Naive thymus-derived CD4-positive, alpha-beta T cell (primary cell): ENCODE measurements at regions not wholly inside any gene's neighbourhood (a gene's known extent, or its start where the extent isn't known, plus 50 kb on each side); places are given as distances from the start of the nearest gene placed in this dataset.
"Not testable (repeated sequence)": the region's sequence is repeated elsewhere in the genome, so short reads cannot be mapped to it uniquely, and the experiment has no call there.

Source experiments
- ATAC-seq: fragments of 150-1000 bp; cut with Tn5 transposase; 2 replicates; pipeline ENCODE4 v1.10.0; 2021; ENCODE audit warnings: mild to moderate bottlenecking, moderate library complexity
- CTCF ChIA-PET: fragments of 350-600 bp; sonication (Branson Sonifier 250); formaldehyde crosslinking; loops from one replicate; lab custom pipeline; 2021; ENCODE audit warnings: antibody characterized with exemption; lab: Charles Lee
- POLR2A ChIA-PET: fragments of 350-600 bp; sonication (Branson Sonifier 250); formaldehyde crosslinking; loops from one replicate; lab custom pipeline; 2021; ENCODE audit warnings: antibody characterized with exemption, inconsistent platforms; lab: Charles Lee
- DNase-seq, 9 donors: peaks; one replicate each; pipeline versions ENCODE4 v3.0.0 to v3.0.0-alpha.2; 2020 to 2022; ENCODE audit warnings: mixed read lengths in 1 of 9
- H3K27ac ChIP-seq: one replicate; pipeline ENCODE4 v1.7.0; 2013; ENCODE audit warnings: mild to moderate bottlenecking, low read depth, low read length, moderate library complexity
- H3K27me3 ChIP-seq, 2 donors: one replicate each; pipeline ENCODE4 v1.7.0; 2013; ENCODE audit warnings: low read length in 2 of 2, mild to moderate bottlenecking in 2 of 2, moderate library complexity in 2 of 2; ENCODE audit not compliant: control insufficient read depth in 2 of 2, insufficient read depth in 2 of 2
- H3K36me3 ChIP-seq, 3 experiments: 1 replicate in 2 of 3; 2 replicates in 1 of 3; pipeline ENCODE4 v1.7.0; 2013; ENCODE audit warnings: low read length in 3 of 3, mild to moderate bottlenecking in 3 of 3, moderate library complexity in 1 of 3; ENCODE audit not compliant: insufficient read depth in 3 of 3, control insufficient read depth in 2 of 3
- H3K4me1 ChIP-seq, 2 donors: one replicate each; pipeline ENCODE4 v1.7.0; 2013; ENCODE audit warnings: low read length in 2 of 2, mild to moderate bottlenecking in 2 of 2, moderate library complexity in 1 of 2; ENCODE audit not compliant: control insufficient read depth in 2 of 2, insufficient read depth in 2 of 2
- H3K4me3 ChIP-seq: 2 replicates; pipeline ENCODE4 v1.7.0; 2013; ENCODE audit warnings: mild to moderate bottlenecking, low read length
- H3K9me3 ChIP-seq, 3 experiments: 1 replicate in 2 of 3; 2 replicates in 1 of 3; pipeline ENCODE4 v1.7.0; 2013; ENCODE audit warnings: low read length in 3 of 3; ENCODE audit not compliant: control insufficient read depth in 2 of 3
- H3K27ac Mint-ChIP-seq, 9 donors: one replicate each; pipeline ENCODE4 v1.8.0; 2020 to 2022; ENCODE audit warnings: mixed read lengths in 9 of 9, mild to moderate bottlenecking in 8 of 9, moderate library complexity in 5 of 9, inconsistent platforms in 2 of 9
- H3K27me3 Mint-ChIP-seq, 5 donors: one replicate each; pipeline ENCODE4 v1.8.0; 2021 to 2022; ENCODE audit warnings: mixed read lengths in 5 of 5, mild to moderate bottlenecking in 1 of 5
- H3K36me3 Mint-ChIP-seq, 5 donors: one replicate each; pipeline ENCODE4 v1.8.0; 2020 to 2022; ENCODE audit warnings: mixed read lengths in 5 of 5, mild to moderate bottlenecking in 3 of 5, inconsistent platforms in 1 of 5
- H3K4me1 Mint-ChIP-seq, 7 donors: one replicate each; pipeline ENCODE4 v1.8.0; 2020 to 2022; ENCODE audit warnings: mixed read lengths in 7 of 7, mild to moderate bottlenecking in 3 of 7, inconsistent platforms in 1 of 7
- H3K4me3 Mint-ChIP-seq, 10 donors: one replicate each; pipeline ENCODE4 v1.8.0; 2020 to 2022; ENCODE audit warnings: mild to moderate bottlenecking in 10 of 10, mixed read lengths in 10 of 10, moderate library complexity in 6 of 10, inconsistent platforms in 2 of 10
- H3K9me3 Mint-ChIP-seq, 11 donors: one replicate each; pipeline ENCODE4 v1.8.0; 2020 to 2022; ENCODE audit warnings: mixed read lengths in 11 of 11, mild to moderate bottlenecking in 4 of 11, inconsistent platforms in 1 of 11, moderate library complexity in 1 of 11
- intact Hi-C, 2 donors: fragments of 100-400 bp; cut with micrococcal nuclease; formaldehyde crosslinking; loops; one replicate each; pipeline ENCODE4 v1.15.1; 2023

DNA sequence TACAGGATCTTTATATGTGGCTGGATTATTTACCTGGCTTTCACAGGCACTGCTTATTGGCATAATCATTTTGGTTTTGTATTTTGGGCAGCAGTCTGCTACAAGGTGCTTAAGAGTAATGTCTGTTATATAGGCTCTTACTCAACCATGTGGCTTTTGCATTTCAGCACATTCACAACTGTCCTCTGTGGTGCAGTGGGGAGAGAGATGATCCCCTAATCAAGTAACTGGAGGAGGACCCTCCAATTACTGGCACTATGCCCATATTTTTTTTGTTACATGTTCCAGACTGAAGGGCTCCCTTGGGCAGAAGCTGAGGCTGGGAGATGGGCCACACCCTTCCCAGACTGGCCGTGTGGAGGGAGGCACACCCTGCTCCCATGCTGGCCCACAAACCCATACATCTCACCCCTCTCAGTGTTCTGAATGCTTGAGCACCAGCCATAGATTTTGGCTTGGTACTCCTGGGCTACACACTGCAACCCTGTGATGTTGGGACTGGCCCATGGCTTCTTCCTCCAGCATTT, 173.5 kb downstream of the FAM174A start:
- Histone ChIP-seq H3K4me3 (no peak overlapping the region), H3K27ac (no peak overlapping the region), H3K36me3 (no peaks in the 10 kb centered on the region), H3K9me3 (no peaks in the 10 kb centered on the region), H3K4me1 (no peaks in the 10 kb centered on the region), H3K27me3 (no peaks in the 10 kb centered on the region)
- H3K36me3 Mint-ChIP-seq: peaks cover 0 to 2% (median 0%) of the 10 kb centered on the region in 5 donors
- CTCF ChIA-PET: no interaction called here
- peaks cover 0 to 5% (median 0%) of the 10 kb centered on the region in 11 donors for H3K9me3 Mint-ChIP-seq
- ATAC-seq: no peak
- no peak overlapping the region for H3K27ac Mint-ChIP-seq
- intact Hi-C loops: no loop called here
- H3K27me3 Mint-ChIP-seq: peaks cover 0 to 7% (median 0%) of the 10 kb centered on the region in 5 donors
- peaks cover 0 to 7% (median 0%) of the 10 kb centered on the region in 7 donors for H3K4me1 Mint-ChIP-seq
- no peak for DNase-seq
- H3K4me3 Mint-ChIP-seq: no peak overlapping the region
- POLR2A ChIA-PET: no interaction called here

DNA sequence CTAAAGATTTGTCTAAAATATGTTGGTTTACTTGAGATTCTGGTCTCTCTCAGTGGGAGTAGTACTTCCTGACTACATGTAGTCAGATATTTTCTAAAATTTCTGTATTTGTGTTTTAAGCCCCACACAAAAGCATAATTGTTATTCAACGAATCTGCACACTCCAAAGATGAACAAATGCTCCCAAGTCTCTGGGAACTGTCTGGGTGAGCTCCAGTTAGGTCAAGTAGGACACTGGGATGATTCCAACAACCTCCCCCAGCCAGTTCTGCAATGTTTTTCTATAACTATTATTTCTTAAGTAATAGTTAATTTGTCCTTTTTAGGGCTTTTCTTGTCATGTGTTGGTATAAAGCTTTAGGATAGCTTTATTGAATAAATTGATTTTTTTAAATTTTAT, 174.6 kb downstream of the FAM174A start:
- no peak overlapping the region for H3K27ac Mint-ChIP-seq
- Histone ChIP-seq H3K9me3 (no peaks in the 10 kb centered on the region), H3K4me1 (no peaks in the 10 kb centered on the region), H3K27ac (no peak overlapping the region), H3K36me3 (no peaks in the 10 kb centered on the region), H3K4me3 (no peak overlapping the region), H3K27me3 (no peaks in the 10 kb centered on the region)
- H3K36me3 Mint-ChIP-seq: peaks cover 0 to 4% (median 0%) of the 10 kb centered on the region in 5 donors
- intact Hi-C loops: no loop called here
- CTCF ChIA-PET: no interaction called here
- peaks cover 0 to 8% (median 0%) of the 10 kb centered on the region in 7 donors for H3K4me1 Mint-ChIP-seq
- POLR2A ChIA-PET: interaction anchor here (0.5 kb wide), 1 partner anchor 192 kb away, joined by 4 read pairs; no protein-coding TSS in a partner anchor
- peaks cover 0 to 2% (median 0%) of the 10 kb centered on the region in 11 donors for H3K9me3 Mint-ChIP-seq
- peaks cover 0 to 12% (median 0%) of the 10 kb centered on the region in 5 donors for H3K27me3 Mint-ChIP-seq
- no peak for ATAC-seq
- no peak overlapping the region for H3K4me3 Mint-ChIP-seq
- DNase-seq: no peak

DNA sequence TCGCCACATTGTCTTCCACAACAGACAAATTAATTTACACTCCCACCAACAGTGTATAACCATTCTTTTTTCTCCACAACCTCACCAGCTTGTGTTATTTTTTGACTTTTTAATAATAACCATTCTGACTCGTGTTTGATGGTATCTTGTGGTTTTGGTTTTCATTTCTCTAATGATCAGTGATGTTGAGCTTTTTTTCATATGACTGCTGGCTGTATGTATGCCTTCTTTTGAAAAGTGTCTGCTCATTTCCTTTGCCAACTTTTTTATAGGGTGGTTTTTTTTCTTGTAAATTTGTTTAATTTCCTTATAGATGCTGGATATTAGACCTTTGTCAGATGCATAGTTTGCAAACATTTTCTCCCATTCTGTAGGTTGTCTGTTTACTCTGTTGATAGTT, 179.6 kb downstream of the FAM174A start:
- H3K36me3 Mint-ChIP-seq, H3K9me3 ChIP-seq, H3K27ac ChIP-seq, H3K4me3 Mint-ChIP-seq, H3K4me1 ChIP-seq, intact Hi-C loops, H3K4me3 ChIP-seq, H3K27ac Mint-ChIP-seq, H3K4me1 Mint-ChIP-seq, POLR2A ChIA-PET, ATAC-seq, CTCF ChIA-PET, H3K27me3 ChIP-seq, DNase-seq, H3K36me3 ChIP-seq, H3K9me3 Mint-ChIP-seq: not testable (repeated sequence)
- H3K27me3 Mint-ChIP-seq: peaks cover 0 to 21% (median 0%) of the 10 kb centered on the region in 5 donors

DNA sequence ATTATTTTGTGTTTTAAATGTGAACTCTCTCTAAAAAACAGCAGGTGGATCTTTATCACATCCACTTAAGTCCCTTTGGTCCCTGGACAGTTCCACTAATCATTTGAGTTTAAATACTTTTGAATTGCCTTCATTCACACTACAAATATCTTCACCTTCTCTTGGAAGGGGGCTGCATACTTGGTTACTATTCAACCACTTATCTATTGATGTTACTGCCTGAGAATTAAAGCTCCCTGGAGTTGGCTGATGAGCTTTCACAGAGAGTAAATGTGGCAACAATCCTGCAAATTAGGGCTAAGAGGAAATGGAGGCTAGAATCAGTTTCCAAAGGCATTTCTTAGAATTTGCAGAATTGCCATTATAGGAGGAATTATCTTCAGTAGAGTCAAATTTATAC, 180.4 kb downstream of the ST8SIA4 start:
- H3K36me3 Mint-ChIP-seq: no peaks in the 10 kb centered on the region
- CTCF ChIA-PET: interaction anchor here (0.7 kb wide), 1 partner anchor 65 kb away, joined by 3 read pairs; no protein-coding TSS in a partner anchor
- POLR2A ChIA-PET: no interaction called here
- peaks cover 0 to 3% (median 0%) of the 10 kb centered on the region in 5 donors for H3K27me3 Mint-ChIP-seq
- Histone ChIP-seq H3K4me3 (no peak overlapping the region), H3K27ac (no peak overlapping the region), H3K27me3 (no peaks in the 10 kb centered on the region), H3K36me3 (no peaks in the 10 kb centered on the region), H3K4me1 (no peaks in the 10 kb centered on the region), H3K9me3 (no peaks in the 10 kb centered on the region)
- peak overlapping the region in 1 of 9 donors; percentile 23 for H3K27ac Mint-ChIP-seq
- ATAC-seq: no peak
- no peak overlapping the region for H3K4me3 Mint-ChIP-seq
- H3K4me1 Mint-ChIP-seq: peaks cover 0 to 3% (median 0%) of the 10 kb centered on the region in 7 donors
- no peaks in the 10 kb centered on the region for H3K9me3 Mint-ChIP-seq
- intact Hi-C loops: no loop called here
- DNase-seq: no peak

DNA sequence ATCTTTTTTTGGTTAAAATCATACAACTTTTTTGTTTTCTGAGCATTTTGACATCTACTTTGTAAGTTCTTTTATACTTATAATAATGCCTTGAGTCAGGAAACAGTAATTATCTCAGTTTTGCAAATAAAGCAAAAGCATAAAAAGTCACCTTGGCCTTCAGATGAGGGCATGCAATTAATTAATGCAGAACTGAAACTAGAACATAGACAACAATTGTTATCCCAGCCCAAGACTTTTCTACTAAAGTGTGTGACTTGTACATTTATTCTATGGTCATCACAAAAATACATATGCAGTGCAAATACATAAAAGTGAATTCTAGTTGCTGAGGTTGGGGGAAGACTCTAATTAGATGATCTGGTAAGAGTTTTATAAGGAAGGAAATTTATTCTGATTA, 179.9 kb downstream of the ST8SIA4 start:
- Mint-ChIP-seq H3K4me1 (peaks cover 0 to 3% (median 0%) of the 10 kb centered on the region in 7 donors), H3K27me3 (peaks cover 0 to 3% (median 0%) of the 10 kb centered on the region in 5 donors), H3K9me3 (no peaks in the 10 kb centered on the region), H3K36me3 (no peaks in the 10 kb centered on the region), H3K27ac (no peak overlapping the region), H3K4me3 (no peak overlapping the region)
- H3K27me3 ChIP-seq: no peaks in the 10 kb centered on the region
- POLR2A ChIA-PET: no interaction called here
- intact Hi-C loops: no loop called here
- H3K4me1 ChIP-seq: no peaks in the 10 kb centered on the region
- no peaks in the 10 kb centered on the region for H3K36me3 ChIP-seq
- no peaks in the 10 kb centered on the region for H3K9me3 ChIP-seq
- no peak overlapping the region for H3K27ac ChIP-seq
- CTCF ChIA-PET: no interaction called here
- DNase-seq (no peak), ATAC-seq (no peak)
- H3K4me3 ChIP-seq: no peak overlapping the region

DNA sequence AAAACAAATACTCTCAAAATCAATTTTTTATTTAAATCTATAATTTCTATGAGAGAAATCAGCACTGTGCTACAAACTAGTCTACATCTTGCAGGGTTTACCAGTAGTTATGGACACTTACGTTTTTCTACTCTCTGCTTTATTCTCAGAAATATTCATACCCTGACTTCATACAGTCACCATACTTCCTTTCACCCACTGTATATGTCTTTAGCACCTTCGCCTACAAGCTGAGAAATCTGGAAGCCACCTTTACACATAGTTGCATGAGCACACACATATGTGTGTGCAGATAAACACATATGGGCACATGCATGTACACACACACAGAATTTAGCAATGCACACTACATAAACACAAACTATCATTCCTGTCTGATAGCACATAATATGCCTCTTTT, 177.0 kb downstream of the ST8SIA4 start:
- DNase-seq (no peak), ATAC-seq (no peak)
- no peak overlapping the region for H3K4me3 ChIP-seq
- H3K9me3 ChIP-seq: no peaks in the 10 kb centered on the region
- H3K27me3 ChIP-seq: no peaks in the 10 kb centered on the region
- H3K4me1 ChIP-seq: no peaks in the 10 kb centered on the region
- intact Hi-C loops: no loop called here
- CTCF ChIA-PET: no interaction called here
- Mint-ChIP-seq H3K36me3 (no peaks in the 10 kb centered on the region), H3K27ac (no peak overlapping the region), H3K4me3 (no peak overlapping the region), H3K4me1 (peaks cover 0 to 3% (median 0%) of the 10 kb centered on the region in 7 donors), H3K9me3 (no peaks in the 10 kb centered on the region), H3K27me3 (peaks cover 0 to 3% (median 0%) of the 10 kb centered on the region in 5 donors)
- H3K27ac ChIP-seq: no peak overlapping the region
- no peaks in the 10 kb centered on the region for H3K36me3 ChIP-seq
- POLR2A ChIA-PET: interaction anchor here (1.0 kb wide), 1 partner anchor 9 kb away, joined by 3 read pairs; no protein-coding TSS in a partner anchor

DNA sequence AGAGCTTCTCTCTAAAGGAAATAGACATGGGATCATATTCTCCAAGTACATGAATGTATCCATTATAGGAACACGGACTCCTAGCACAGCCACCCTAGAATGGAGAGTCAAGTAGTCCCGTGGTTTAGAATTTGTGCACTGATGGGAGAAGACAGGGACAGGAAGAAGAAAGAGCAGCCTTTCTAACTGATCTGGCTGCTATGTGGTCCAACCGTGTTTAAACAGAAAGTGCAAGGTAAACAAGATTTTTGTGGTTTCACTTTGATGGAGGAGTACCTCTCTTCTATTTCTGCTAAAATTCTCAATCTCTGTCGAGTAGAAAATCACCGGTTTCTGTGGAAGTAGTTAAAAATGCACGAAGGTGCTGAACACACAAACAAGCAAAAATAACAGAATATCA, 171.3 kb downstream of the ST8SIA4 start:
- peak overlapping the region; percentile 28 to 83 (median 65) for H3K27ac Mint-ChIP-seq
- peaks cover 4 to 14% (median 9%) of the 10 kb centered on the region in 7 donors for H3K4me1 Mint-ChIP-seq
- no peaks in the 10 kb centered on the region for H3K27me3 Mint-ChIP-seq
- Histone ChIP-seq H3K4me1 (peaks cover 0 to 11% of the 10 kb centered on the region in 2 donors), H3K27ac (no peak overlapping the region), H3K9me3 (no peaks in the 10 kb centered on the region), H3K27me3 (no peaks in the 10 kb centered on the region), H3K36me3 (no peaks in the 10 kb centered on the region), H3K4me3 (peak overlapping the region; percentile 7)
- DNase-seq (peak in 7 of 9 donors; percentile 14 to 55 (median 45)), ATAC-seq (peak; percentile 87)
- H3K9me3 Mint-ChIP-seq: no peaks in the 10 kb centered on the region
- intact Hi-C loops: loop anchor here (1.0 to 5.0 kb wide), 7 partner anchors 49 to 197 kb away; partner anchors contain the start of genes FAM174A (in 2 of the 2) and ST8SIA4 (in 1 of the 2)
- ChIA-PET CTCF (no interaction called here), POLR2A (interaction anchor here (2.2 kb wide), 1 partner anchor 171 kb away, joined by 7 read pairs; the partner anchor contains the start of gene ST8SIA4)
- peak overlapping the region in 9 of 10 donors; percentile 1 to 85 (median 80) for H3K4me3 Mint-ChIP-seq
- H3K36me3 Mint-ChIP-seq: no peaks in the 10 kb centered on the region
